GM18508 (cell line): ENCODE measurements at regions not wholly inside any gene's neighbourhood (a gene's known extent, or its start where the extent isn't known, plus 50 kb on each side); places are given as distances from the start of the nearest gene placed in this dataset.
"Not testable (repeated sequence)": the region's sequence is repeated elsewhere in the genome, so short reads cannot be mapped to it uniquely, and the experiment has no call there.

Experiments
- ATAC-seq: cut with Tn5 transposase; IDR thresholded peaks from one replicate; pipeline ENCODE4 v1.9.1; 2021; ENCODE audit warnings: moderate number of reproducible peaks; ENCODE audit not compliant: insufficient read depth, unreplicated experiment

- ATAC-seq = not testable (repeated sequence)
Measured at GRCh38 chr15:79652972-79653371, 220.8 kb downstream of the MINAR1 start.

GRCh38 chr15:79653533-79653932 is 221.4 kb downstream of the MINAR1 start:
- no peak for ATAC-seq

GRCh38 chr15:79656151-79657000 is 224.2 kb downstream of the MINAR1 start:
- no peak for ATAC-seq

GRCh38 chr15:79657722-79658121 is 225.6 kb downstream of the MINAR1 start:
- no peak for ATAC-seq

- ATAC-seq = no peak
Measured at GRCh38 chr15:79659691-79660090, 227.6 kb downstream of the MINAR1 start.

GRCh38 chr15:79661411-79661810 is 229.3 kb downstream of the MINAR1 start:
- ATAC-seq = no peak

- ATAC-seq = no peak
Measured at GRCh38 chr15:79673416-79674123, 223.2 kb downstream of the MTHFS start.

GRCh38 chr15:79674124-79674465 is 222.7 kb downstream of the MTHFS start:
- no peak for ATAC-seq

- no peak for ATAC-seq
Measured at GRCh38 chr15:79675982-79676381, 220.8 kb downstream of the MTHFS start.

- ATAC-seq = no peak
Measured at GRCh38 chr15:79676621-79677020, 220.2 kb downstream of the MTHFS start.

- ATAC-seq = no peak
Measured at GRCh38 chr15:79677241-79677640, 219.6 kb downstream of the MTHFS start.

- ATAC-seq = no peak
Measured at GRCh38 chr15:79678032-79678701, 218.6 kb downstream of the MTHFS start.

GRCh38 chr15:79680720-79681119 is 216.1 kb downstream of the MTHFS start:
- ATAC-seq = no peak

GRCh38 chr15:79682285-79682684 is 214.5 kb downstream of the MTHFS start:
- no peak for ATAC-seq

GRCh38 chr15:79682851-79683288 is 213.9 kb downstream of the MTHFS start:
- ATAC-seq = no peak

- no peak for ATAC-seq
Measured at GRCh38 chr15:79689030-79689429, 207.8 kb downstream of the MTHFS start.

- no peak for ATAC-seq
Measured at GRCh38 chr15:79700951-79701480, 195.8 kb downstream of the MTHFS start.

- no peak for ATAC-seq
Measured at GRCh38 chr15:79702621-79703020, 194.2 kb downstream of the MTHFS start.

- no peak for ATAC-seq
Measured at GRCh38 chr15:79721256-79721655, 175.6 kb downstream of the MTHFS start.

GRCh38 chr15:79724312-79724711 is 172.5 kb downstream of the MTHFS start:
- no peak for ATAC-seq

GRCh38 chr15:79724804-79725203 is 172.0 kb downstream of the MTHFS start:
- ATAC-seq = no peak
